ENCODE measurements at regions not wholly inside any gene's neighbourhood (a gene's known extent, or its start where the extent isn't known, plus 50 kb on each side); places are given as distances from the start of the nearest gene placed in this dataset.
A peak's percentile ranks its signal among the peaks of the same experiment; 100 is the strongest.

GRCh38 chr20:11018668-11019170 lies 344.9 kb upstream of the JAG1 start:
- WGBS (ENCODE audit: low lambda C conversion rate): 43% methylated on average over 6 of the region's 6 CpGs
- no peak overlapping the region for H2AFZ ChIP-seq (ENCODE audit: low read length)
- intact Hi-C loops (cut with micrococcal nuclease; ENCODE audit: unreplicated experiment): no loop called here
- no TSS peak for BruUV-seq (replicated peaks)
- H3K4me1 ChIP-seq (ENCODE audit: insufficient read depth, low read length): no peaks in the 10 kb centered on the region
- no peak overlapping the region for H3K9ac ChIP-seq (ENCODE audit: insufficient read depth, low read depth, low read length)
- no peak overlapping the region for H3K4me2 ChIP-seq (ENCODE audit: low read depth, low read length)
- H3K36me3 ChIP-seq (replicated peaks in 1 of 2; ENCODE audit: control insufficient read depth in 1 of 2, insufficient read depth in 2 of 2, low read length in 2 of 2): no peaks in the 10 kb centered on the region
- DNase-seq (ENCODE audit: low spot score) (no peak), ATAC-seq (no peak), FAIRE-seq (no peak)
- 0 out of 5 replicates have a peak, but pooled peaks cover 0 to 5% of the 10 kb centered on the region in 2 experiments for H3K27me3 ChIP-seq (ENCODE audit: control insufficient read depth in 1 of 2, insufficient read depth in 2 of 2, low read length in 2 of 2)
- no peaks in the 10 kb centered on the region for H4K20me1 ChIP-seq (ENCODE audit: insufficient read depth, low read length)
- no peaks in the 10 kb centered on the region for H3K79me2 ChIP-seq (ENCODE audit: insufficient read depth, low read length)
- TF ChIP-seq ISX (CRISPR knock-in tag; conservative IDR thresholded peaks at IDR 0.05): no peak
- peak; percentile 31; the same call in 1 of the 2 replicates for TF ChIP-seq BATF2 (CRISPR knock-in tag; IDR thresholded peaks at IDR 0.05)
- no peak for TF ChIP-seq ZNF10 (CRISPR knock-in tag; IDR thresholded peaks at IDR 0.05; ENCODE audit: borderline replicate concordance, low read depth)
- ChIA-PET CTCF (ENCODE audit: low intra/inter-chr PET ratio, low total read pairs) (no interaction called here), POLR2A (no interaction called here)
- no peak overlapping the region for H3K4me3 ChIP-seq (replicated peaks in 1 of 3; ENCODE audit: insufficient read depth in 1 of 3, low read depth in 2 of 3, low read length in 3 of 3)
- H3K9me3 ChIP-seq (ENCODE audit: low read length): no peaks in the 10 kb centered on the region
- in situ Hi-C loops (cut with HindIII; ENCODE audit: extremely low pct_ligation_motif_present, low pct_unique_long_range_greater_than_20kb): no loop called here
- H3K27ac ChIP-seq (ENCODE audit: extremely low read length, insufficient read depth, low read length): no peak overlapping the region

- in situ Hi-C loops (cut with HindIII; ENCODE audit: extremely low pct_ligation_motif_present, low pct_unique_long_range_greater_than_20kb) (no loop called here), intact Hi-C loops (cut with micrococcal nuclease; ENCODE audit: unreplicated experiment) (no loop called here)
- ChIA-PET POLR2A (no interaction called here), CTCF (ENCODE audit: low intra/inter-chr PET ratio, low total read pairs) (no interaction called here)
- H3K9me3 ChIP-seq (ENCODE audit: low read length): no peaks in the 10 kb centered on the region
- no peaks in the 10 kb centered on the region for H3K36me3 ChIP-seq (replicated peaks in 1 of 2; ENCODE audit: control insufficient read depth in 1 of 2, insufficient read depth in 2 of 2, low read length in 2 of 2)
- no peak overlapping the region for H3K9ac ChIP-seq (ENCODE audit: insufficient read depth, low read depth, low read length)
- BruUV-seq (replicated peaks): no TSS peak
- DNase-seq (ENCODE audit: low spot score) (no peak), ATAC-seq (no peak), FAIRE-seq (no peak)
- TF ChIP-seq TEAD3 (CRISPR knock-in tag; optimal IDR thresholded peaks at IDR 0.05; ENCODE audit: borderline replicate concordance) (no peak), PAWR (CRISPR knock-in tag; IDR thresholded peaks at IDR 0.05; ENCODE audit: borderline replicate concordance) (no peak), ZBTB10 (CRISPR knock-in tag; IDR thresholded peaks at IDR 0.05; ENCODE audit: borderline replicate concordance) (no peak), KDM6A (CRISPR knock-in tag; IDR thresholded peaks at IDR 0.05; ENCODE audit: low read depth) (no peak), FOSL1 (CRISPR knock-in tag; IDR thresholded peaks at IDR 0.05; ENCODE audit: borderline replicate concordance) (no peak), NCOA1 (CRISPR knock-in tag; IDR thresholded peaks at IDR 0.05) (no peak), GZF1 (CRISPR knock-in tag; IDR thresholded peaks at IDR 0.05) (no peak), ERF (CRISPR knock-in tag; IDR thresholded peaks at IDR 0.05) (no peak), BRD4 (CRISPR knock-in tag; IDR thresholded peaks at IDR 0.05) (no peak), MAF1 (CRISPR knock-in tag; IDR thresholded peaks at IDR 0.05; ENCODE audit: borderline replicate concordance) (no peak), ISL2 (CRISPR knock-in tag; IDR thresholded peaks at IDR 0.05) (no peak), FOXK1 (CRISPR knock-in tag; IDR thresholded peaks at IDR 0.05; ENCODE audit: borderline replicate concordance, low read depth) (no peak), EZH2 (conservative IDR thresholded peaks at IDR 0.05; ENCODE audit: low read depth, low read length) (no peak), MEF2D (CRISPR knock-in tag; IDR thresholded peaks at IDR 0.05) (no peak)
- no peak overlapping the region for H3K4me2 ChIP-seq (ENCODE audit: low read depth, low read length)
- H3K4me1 ChIP-seq (ENCODE audit: insufficient read depth, low read length): no peaks in the 10 kb centered on the region
- H3K79me2 ChIP-seq (ENCODE audit: insufficient read depth, low read length): no peaks in the 10 kb centered on the region
- 0 out of 5 replicates have a peak, but pooled peaks cover 0 to 5% of the 10 kb centered on the region in 2 experiments for H3K27me3 ChIP-seq (ENCODE audit: control insufficient read depth in 1 of 2, insufficient read depth in 2 of 2, low read length in 2 of 2)
- 15% methylated on average over 1 of the region's 1 CpG for WGBS (ENCODE audit: low lambda C conversion rate)
- no peak overlapping the region for H3K27ac ChIP-seq (ENCODE audit: extremely low read length, insufficient read depth, low read length)
- no peak overlapping the region for H2AFZ ChIP-seq (ENCODE audit: low read length)
- no peaks in the 10 kb centered on the region for H4K20me1 ChIP-seq (ENCODE audit: insufficient read depth, low read length)
- H3K4me3 ChIP-seq (replicated peaks in 1 of 3; ENCODE audit: insufficient read depth in 1 of 3, low read depth in 2 of 3, low read length in 3 of 3): no peak overlapping the region
Observed at GRCh38 chr20:11020712-11021111, 346.9 kb upstream of the JAG1 start.
